HFF-Myc (cell line): ENCODE measurements at regions not wholly inside any gene's neighbourhood (a gene's known extent, or its start where the extent isn't known, plus 50 kb on each side); places are given as distances from the start of the nearest gene placed in this dataset.

Source experiments
- DNase-seq: peaks from one replicate; pipeline ENCODE4 v3.0.0-alpha.2; 2011; ENCODE audit warnings: low read depth; ENCODE audit errors: extremely low read depth
- H3K4me3 ChIP-seq: replicated peaks from 2 replicates; pipeline ENCODE4 v1.5.1; 2011; ENCODE audit warnings: low read depth, mild to moderate bottlenecking, control low read depth, low read length
- TF ChIP-seq, protein P1 (sequence below): IDR thresholded peaks from 2 replicates; pipeline ENCODE4 v1.5.1; 2012; ENCODE audit warnings: mild to moderate bottlenecking, low read depth, low read length, control low read depth; ENCODE audit errors: missing control alignments

DNA sequence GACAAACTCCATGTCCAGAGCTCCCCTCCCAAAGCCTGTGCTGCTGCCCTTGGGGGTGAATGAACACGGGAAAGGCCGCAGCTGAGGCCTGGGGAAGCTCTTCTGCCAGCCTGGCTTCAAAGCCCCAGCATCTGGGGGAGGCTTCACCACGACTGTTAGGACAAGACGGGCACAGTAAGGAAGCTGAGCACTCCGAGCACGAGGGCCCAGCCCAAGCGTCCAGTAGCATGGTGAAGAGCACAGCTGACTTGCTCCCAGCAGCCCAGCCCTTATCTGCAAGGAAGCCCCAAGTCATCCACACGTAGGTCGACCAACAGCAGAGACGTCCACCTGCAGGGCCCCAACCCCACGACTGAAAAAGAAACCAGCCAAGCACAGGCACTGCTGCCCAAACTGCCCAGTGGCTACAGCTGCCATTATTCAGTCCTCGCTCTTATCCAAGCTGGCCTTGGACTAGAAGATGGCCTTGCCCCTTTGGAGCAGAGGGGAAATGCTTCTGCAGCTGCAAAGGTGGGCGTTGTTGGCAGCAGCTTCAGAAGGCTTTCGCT is 62.5 kb downstream of the SHANK2 start:
- TF ChIP-seq, protein P1, sequence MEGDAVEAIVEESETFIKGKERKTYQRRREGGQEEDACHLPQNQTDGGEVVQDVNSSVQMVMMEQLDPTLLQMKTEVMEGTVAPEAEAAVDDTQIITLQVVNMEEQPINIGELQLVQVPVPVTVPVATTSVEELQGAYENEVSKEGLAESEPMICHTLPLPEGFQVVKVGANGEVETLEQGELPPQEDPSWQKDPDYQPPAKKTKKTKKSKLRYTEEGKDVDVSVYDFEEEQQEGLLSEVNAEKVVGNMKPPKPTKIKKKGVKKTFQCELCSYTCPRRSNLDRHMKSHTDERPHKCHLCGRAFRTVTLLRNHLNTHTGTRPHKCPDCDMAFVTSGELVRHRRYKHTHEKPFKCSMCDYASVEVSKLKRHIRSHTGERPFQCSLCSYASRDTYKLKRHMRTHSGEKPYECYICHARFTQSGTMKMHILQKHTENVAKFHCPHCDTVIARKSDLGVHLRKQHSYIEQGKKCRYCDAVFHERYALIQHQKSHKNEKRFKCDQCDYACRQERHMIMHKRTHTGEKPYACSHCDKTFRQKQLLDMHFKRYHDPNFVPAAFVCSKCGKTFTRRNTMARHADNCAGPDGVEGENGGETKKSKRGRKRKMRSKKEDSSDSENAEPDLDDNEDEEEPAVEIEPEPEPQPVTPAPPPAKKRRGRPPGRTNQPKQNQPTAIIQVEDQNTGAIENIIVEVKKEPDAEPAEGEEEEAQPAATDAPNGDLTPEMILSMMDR, result no peak
- no peak overlapping the region for H3K4me3 ChIP-seq
- DNase-seq, result no peak

GRCh38 chr11:71188886-71189767 is 63.2 kb downstream of the SHANK2 start:
- no peak for DNase-seq
- H3K4me3 ChIP-seq, result no peak overlapping the region
- TF ChIP-seq, protein P1, result no peak

DNA sequence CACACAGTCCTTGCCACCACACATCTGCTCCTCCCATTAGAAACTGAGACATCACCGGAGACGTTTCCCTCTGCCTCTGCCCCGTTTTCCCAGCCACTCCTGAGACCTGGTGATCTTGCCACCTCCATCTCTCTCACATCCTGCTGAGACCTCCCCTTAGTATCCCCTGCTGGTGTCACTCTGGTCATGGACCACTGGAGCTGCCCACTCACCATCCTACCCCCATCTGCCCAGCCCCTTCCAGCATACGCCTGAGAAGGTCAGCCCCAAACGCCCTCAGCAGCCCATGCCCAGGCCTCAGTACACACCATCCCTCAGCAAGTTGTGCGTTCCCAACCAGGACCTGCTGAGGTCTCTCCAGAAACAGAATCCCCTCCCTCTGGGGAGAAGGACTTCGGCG is 64.3 kb downstream of the SHANK2 start:
- DNase-seq, result no peak
- TF ChIP-seq, protein P1, result no peak
- no peak overlapping the region for H3K4me3 ChIP-seq

- TF ChIP-seq, protein P1, result no peak
- DNase-seq, result no peak
- no peak overlapping the region for H3K4me3 ChIP-seq
Measured at GRCh38 chr11:71186806-71187205, 65.6 kb downstream of the SHANK2 start.

- no peak for DNase-seq
- TF ChIP-seq, protein P1, result no peak
- no peak overlapping the region for H3K4me3 ChIP-seq
Measured at GRCh38 chr11:71185411-71185810, 67.0 kb downstream of the SHANK2 start.

DNA sequence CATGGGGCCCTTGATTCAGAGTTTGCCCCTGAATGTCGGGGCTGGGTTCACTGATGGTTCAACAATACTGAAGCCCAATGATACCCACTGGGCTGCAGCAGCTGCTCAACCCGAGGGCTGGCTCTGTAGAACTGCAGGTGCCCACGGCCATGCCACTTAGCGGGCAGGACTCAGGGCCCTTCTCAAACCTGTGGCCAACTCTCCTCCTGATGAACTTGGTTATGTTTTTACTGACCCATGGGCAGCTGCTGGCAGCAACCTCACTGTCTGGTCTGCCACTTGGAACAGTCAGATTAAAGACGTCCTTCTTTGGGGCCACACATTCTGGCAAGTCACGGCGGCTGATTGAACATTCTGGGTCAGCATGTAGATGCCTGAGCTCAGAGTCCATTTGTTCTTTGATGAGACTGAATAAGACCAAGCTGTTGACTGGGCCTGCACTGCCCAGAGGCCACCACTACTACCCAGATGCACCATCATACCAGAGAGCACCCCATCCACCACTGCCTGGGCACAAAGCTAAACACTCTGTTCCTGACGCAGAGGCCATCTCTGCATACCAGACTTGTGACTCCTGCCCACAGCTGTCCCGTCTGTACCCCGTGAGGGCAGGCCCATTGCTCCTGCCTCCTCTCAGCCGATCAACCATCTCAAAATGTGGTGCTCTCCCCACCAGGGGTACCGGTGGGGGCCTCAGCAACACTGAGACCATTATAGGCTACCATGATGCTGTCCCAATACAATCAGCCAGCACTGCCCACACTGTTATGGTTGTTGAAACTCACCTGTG is 67.8 kb downstream of the SHANK2 start:
- no peak for DNase-seq
- TF ChIP-seq, protein P1, result no peak
- H3K4me3 ChIP-seq, result no peak overlapping the region
